HuH-7 (cell line): ENCODE measurements at regions not wholly inside any gene's neighbourhood (a gene's known extent, or its start where the extent isn't known, plus 50 kb on each side); places are given as distances from the start of the nearest gene placed in this dataset.
"Not testable (repeated sequence)": the region's sequence is repeated elsewhere in the genome, so short reads cannot be mapped to it uniquely, and the experiment has no call there.

ENCODE experiments used
- DNase-seq: peaks from one replicate; pipeline ENCODE4 v3.0.0; 2011; ENCODE audit warnings: low spot score

DNA sequence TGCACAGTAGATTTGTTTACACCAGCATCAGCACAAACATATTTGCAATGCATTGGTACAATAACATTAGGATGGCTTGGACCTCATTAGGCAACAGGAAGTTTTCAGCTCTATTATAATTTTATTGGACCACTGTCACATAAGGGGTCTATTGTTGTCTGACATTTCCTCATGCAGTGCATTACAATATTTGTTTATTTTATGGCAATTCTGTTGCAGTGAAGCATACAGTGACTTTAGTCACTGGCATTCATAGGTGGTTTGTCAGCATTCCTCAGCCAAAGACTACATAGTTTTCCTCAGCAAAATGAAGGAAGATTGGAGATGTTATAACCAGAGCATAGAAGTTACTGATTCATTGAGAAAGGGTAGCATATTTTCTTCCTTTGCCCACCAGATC lies 1732.9 kb downstream of the PCDH9 start:
- DNase-seq, result no peak

DNA sequence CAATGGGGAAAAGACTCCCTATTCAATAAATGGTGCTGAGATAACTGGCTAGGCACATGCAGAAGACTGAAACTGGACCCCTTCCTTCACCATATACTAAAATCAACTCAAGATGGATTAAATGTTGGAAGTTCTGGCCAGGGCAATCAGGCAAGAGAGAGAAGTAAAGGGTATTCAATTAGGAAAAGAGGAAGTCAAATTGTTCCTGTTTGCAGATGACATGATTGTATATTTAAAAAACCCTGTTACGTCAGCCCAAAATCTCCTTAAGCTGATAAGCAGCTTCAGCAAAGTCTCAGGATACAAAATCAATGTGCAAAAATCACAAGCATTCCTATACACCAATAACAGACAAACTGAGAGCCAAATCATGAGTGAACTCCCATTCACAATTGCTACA lies 1739.4 kb downstream of the PCDH9 start:
- not testable (repeated sequence) for DNase-seq

DNA sequence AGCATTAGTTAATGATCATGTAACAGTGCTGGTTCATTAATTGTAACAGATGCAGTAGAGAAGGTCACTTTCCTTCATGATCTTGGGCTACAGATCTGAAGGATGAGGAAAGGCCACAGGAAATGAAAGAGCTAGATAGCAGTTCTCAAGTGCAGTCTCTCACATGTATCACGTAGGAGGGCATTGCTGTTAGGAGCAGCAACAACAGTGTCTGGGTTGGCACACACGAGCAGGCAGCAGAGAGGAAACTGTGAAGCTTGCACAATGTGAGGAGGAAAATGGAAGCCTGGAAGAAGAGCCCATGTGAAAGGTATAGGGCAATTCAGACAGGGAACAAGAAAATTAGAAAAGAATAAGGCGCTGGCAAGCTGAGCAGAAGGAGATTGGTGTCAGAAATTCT lies 1741.5 kb downstream of the PCDH9 start:
- no peak for DNase-seq

DNA sequence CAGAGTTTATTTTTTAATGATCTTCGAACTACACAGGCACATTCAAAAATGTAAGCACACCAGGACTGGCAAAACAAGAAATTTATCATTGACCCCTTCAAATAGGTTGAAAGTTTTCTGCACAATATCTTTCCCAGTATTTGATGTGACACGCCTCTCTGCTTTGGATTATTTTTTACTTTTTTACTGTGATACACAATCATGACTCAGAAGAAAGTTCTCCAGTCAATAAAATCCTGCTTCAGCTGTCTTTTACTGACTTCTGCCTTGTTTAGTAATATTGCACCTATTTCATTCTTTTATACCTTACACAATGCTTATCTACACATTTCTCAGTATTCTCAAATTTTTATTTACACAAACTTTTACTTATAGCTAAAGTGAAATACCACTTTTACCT lies 1750.4 kb downstream of the PCDH9 start:
- no peak for DNase-seq

DNA sequence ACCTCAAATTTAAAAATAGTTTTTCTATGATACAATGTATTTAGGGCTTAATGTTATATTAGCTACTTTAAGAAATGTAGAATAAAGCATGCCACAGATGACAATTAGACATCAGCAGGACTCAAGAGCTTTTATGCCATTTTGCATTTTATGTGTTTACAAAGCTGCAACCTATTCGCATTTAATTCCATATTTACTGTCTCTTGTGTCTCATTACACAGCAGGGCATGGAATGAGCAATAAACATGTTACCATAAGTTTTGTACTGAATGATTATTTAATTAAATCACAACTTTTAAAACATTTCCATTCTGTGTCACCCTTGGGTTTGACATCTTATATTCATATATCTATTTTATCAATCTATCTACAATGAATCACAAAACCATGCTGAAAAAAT lies 1756.9 kb downstream of the PCDH9 start:
- no peak for DNase-seq

DNA sequence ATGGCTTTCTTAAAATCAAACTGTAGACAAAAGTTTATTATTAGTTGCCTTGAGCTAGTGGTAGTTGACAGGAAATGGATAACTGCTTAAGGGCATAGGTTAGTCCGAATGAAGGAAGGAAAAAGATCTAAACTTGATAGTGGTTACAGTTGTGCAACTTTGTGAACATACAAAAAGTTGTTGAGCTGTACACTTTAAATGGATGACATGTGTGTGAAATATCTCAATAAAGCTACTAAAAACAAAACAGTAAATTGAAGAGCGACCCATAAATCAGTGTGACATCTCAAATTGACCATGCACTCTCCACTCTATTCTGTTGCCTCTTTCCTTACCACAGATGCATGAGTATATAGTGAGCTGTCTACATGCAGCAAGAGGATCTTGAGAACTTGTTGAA lies 1757.8 kb downstream of the PCDH9 start:
- DNase-seq, result no peak

DNA sequence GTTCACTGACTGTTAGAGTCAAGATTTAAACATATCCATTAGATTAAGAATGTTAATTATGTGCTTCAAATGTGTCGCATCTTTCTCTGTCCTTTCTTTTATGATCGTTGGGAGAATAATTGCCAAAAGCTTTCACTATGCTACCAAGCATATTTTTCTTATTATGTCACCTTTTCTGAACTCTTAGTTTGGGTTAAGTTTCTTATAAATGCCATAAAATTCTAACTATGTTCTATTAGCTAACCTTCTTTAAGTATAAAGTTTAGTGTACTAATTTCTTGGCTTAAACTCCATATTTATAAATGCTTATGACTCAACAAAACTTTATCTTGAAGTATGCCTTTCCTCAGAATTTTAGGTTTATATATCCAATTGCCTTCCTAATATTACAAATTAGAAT lies 1759.4 kb downstream of the PCDH9 start:
- no peak for DNase-seq

DNA sequence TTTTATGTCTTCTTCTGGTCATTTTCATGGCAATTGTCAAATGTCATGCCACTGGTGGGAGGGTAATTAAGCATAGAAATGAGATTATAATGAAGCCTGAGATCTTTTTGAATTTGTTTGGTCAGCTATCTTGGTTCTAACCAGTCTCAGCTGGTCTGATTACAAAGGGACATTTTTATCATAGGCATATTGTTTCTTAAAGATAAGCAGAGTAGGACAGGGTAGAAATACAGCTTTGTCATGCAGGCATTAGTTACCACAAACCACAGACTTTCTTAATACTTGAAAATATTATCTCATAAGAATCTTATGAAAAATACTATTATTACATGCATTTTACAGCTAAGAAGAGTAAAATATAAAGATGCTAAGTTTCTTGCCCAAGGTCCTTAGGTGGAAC lies 1761.5 kb downstream of the PCDH9 start:
- no peak for DNase-seq

DNA sequence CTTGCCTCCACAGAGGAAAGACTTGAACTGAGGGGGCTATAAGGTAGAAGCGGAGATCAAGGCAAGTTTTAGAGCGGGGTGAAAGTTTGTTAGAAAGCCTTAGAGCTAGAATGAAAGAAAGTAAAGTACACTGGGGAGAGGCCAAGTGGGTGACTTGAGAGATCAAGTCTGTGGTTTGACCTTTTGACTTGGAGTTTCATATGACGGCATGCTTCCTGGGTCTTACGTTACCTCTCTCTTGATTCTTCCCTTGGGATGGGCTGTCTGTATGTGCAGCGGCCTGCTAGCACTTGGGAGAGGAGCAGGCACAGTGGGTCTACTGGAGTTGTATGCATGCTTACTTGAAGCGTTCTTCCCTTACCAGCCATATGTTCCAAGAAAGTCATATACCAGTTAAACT lies 1768.5 kb downstream of the PCDH9 start:
- DNase-seq, result no peak

DNA sequence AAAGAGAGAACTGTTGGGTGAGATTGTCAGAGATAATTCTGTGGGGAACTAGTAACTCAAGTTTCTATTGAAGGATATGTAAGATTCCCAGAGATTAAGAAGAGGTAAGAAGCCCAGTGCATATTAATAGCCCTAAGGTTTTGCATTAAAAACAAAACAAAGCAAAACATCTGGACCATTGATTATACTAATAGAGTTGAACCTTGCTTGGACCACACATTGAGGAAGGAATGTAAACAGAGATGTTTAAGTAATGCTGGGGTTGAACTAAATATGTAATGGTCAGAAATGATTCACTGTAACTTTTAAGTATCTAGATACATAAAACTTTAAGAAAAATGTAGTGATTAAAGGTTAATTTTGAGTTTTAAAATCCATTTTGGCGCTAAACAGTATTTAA lies 1770.0 kb downstream of the PCDH9 start:
- no peak for DNase-seq

DNA sequence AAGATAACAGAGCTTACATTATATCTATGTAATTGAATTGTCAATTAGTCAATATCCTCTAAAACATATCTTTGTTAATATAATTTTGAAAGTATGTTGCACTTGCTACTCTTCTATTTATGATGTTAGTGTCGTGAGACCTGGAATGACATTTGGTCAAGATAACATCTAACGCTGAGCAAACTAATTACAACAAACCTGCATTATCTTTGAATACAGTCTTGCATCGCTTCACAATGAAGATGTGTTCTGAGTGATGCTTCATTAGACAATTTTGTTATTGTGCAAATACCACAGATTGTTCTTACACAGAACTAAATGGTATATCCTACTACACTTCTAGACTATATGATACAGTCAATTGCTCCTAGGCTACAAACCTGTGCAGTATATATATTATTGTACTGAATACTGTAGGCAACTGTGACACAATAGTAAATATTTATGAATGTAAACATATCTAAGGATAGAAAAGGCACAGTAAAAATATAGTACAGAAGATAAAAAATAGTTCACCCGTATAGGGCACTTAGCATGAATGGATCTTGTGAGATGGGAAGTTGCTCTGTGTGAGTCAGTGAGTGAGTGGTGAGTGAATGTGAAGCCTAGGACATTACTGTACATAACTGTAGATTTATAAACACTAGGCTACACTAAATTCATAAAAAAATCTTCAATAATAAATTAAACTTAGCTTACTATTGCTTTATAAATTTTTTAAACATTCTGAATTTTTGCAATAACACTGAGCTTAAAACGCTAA lies 1773.8 kb downstream of the PCDH9 start:
- DNase-seq, result no peak

DNA sequence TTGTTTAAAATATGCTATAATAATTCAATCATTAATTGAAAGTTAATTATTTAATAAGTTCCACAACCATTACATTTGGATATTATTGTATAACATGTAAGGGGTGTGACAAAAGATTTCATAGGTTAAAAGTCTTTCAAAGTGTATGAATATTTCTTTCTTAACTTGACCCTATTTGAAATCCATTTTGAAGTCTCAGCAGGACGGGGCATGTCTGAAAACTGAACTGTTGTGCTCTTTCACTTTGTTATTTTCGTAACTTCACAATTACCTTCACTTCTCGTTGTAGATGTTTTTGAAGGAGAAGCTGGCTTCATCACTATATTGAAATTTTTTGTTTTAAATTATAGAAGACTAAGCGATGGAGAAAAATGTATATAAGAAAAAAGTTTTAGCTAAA lies 1775.7 kb downstream of the PCDH9 start:
- no peak for DNase-seq

DNA sequence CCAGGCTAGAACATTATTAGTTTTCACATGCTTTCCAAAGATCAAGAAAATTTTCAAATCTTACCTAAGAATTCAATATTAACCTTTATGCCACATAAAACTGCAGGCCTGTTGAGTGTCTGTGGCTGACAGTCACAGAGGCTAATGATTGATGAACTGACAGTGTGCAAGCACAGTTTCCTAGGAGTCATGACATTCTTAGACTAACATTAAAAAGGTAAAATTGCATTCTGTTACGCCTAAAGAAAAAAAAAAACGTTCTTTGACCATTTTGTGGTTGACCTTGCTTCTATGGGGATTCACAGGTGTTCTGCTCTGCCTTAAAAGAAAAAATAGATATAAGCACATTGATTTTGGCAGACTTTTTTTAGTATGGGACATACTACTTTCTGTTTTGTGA lies 1776.2 kb downstream of the PCDH9 start:
- no peak for DNase-seq

DNA sequence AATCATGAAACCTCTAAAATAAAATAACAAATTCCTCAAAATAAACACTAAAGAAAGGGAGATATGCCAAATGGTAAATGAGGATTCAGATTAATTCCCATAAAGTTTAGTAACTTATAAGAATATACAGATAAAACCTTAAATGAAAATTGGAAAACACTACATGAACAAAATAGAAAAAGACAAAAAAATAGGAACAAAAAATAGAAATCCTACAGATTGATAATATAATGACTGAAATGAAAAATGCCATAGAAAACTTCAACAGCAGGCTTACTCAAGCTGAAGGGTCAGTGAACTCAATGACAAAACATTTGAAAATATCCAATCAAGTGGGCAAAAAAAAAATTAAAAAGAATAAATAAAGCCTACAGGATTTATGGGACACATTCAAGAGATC lies 1784.8 kb downstream of the PCDH9 start:
- no peak for DNase-seq

DNA sequence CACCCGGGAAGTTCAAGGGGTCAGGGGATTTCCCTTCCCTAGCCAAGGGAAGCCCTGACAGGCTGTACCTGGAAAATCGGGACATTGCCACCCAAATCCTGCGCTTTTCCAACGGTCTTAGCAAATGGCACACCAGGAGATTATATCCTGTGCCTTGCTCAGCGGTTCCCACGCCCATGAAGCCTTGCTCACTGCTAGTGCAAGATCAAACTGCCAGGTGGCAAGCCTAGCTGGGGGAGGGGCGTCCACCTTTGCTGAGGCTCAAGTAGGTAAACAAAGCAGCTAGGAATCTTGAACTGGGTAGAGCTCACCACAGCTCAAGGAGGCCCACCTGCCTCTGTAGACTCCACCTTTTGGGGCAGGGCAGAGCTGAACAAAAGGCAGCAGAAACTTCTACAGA lies 1794.5 kb downstream of the PCDH9 start:
- no peak for DNase-seq

DNA sequence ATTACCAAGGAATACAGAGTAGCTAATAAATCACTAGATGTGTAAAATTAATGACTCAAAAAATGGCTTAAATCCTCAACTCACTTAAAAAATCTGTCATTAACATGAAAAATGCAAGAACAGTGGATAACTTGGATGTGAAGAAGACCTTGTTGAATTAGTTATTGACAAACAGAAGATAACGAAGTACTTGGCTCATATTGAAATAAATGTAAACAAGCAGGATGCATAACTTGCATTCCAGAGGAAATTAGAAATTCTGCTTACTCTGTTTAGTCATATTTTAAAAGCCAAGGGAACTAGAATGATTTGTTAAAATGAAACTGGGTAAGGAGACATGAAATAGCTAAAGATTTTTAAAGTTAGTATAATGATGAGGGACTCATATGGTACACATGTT lies 1812.2 kb downstream of the PCDH9 start:
- no peak for DNase-seq

DNA sequence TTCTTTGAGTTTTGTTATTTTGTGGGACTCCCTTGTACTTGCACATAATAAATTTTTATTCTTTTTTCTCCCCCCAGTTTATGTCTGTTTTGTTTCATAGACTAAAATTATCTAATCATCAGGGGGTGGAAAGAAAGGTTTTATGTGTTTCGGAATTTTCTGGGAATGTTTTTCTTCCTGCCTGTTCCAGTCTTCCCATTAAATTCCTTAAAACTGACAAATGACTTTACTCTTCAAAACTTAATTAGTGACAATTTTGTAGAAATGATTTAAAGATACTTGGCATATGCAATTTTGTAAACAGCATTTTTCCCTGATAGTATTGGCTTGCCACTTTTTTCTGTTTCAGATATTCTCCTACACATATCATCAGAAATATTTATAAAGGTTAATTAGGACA lies 1813.4 kb downstream of the PCDH9 start:
- DNase-seq, result no peak

DNA sequence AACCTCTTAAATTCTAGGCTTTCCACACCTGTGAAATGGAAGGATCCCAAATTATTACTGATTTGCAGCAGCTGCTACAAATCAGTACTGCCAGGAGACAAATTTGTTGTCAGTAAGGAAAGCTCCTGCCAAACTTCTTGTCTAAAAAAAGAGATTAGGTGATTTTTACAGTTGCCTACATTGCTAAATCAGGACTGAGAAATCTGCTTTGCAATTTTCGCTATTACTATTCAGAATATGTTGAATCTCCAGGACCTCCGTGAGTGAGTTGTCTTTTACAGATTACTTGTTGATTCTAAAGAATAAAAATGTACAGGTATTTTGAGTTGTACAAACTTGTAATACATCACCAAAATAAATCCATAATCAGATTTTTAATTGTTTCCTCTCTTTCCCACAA lies 1815.9 kb downstream of the PCDH9 start:
- no peak for DNase-seq

DNA sequence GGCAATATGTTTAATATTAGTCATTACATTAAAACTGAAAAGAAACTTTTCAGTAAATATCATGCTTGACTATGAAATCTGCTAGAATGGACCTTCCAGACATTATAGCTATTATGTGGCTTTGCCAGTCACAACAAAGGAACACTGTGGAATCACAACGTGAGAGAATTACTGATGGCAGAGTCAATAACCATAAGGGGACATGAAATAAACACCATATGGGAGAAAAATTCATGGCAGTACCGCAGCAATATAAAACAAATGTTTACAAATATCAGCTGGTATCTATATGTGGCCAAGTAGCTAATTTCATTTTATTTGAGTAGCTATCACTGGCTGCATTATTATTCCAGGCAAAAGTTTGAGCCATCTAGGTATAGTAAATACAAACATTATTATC lies 1818.6 kb downstream of the PCDH9 start:
- DNase-seq, result no peak

DNA sequence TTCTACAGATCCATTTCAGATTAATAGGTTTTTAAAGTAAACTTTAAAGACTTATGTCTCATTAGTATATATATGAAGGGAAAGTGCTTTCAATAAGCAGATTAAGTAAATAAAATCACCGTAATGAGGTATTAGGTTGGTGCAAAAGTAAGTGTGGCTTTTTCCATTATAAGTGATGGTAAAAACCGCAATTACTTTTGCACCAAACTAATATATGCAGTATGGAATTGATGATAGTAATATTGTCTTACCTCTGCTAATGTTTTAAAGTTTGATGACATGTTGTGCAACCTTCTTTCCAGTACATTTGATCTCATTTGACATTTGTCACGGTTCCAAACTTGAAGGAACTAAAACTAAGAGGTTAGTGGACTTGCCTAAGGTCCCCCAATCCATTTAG lies 1819.3 kb downstream of the PCDH9 start:
- no peak for DNase-seq

DNA sequence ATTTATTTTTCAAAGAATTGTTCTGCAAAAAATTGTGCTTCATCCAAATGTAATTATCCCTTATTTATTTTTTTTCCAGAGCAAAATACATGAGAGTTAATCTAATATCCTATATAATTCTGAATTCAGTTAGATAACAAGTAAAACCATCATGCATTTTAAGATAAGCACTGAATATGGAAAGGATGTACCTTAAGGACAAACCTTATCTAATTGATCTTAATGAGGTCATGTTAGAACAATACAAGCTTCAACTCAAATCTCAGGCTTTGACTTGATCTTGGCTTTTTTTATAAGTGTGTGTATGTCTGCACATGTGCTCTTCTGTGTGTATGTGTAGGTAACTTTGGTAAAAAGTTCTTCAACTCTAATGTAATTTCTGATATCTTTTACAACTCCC lies 1828.8 kb downstream of the PCDH9 start:
- no peak for DNase-seq

DNA sequence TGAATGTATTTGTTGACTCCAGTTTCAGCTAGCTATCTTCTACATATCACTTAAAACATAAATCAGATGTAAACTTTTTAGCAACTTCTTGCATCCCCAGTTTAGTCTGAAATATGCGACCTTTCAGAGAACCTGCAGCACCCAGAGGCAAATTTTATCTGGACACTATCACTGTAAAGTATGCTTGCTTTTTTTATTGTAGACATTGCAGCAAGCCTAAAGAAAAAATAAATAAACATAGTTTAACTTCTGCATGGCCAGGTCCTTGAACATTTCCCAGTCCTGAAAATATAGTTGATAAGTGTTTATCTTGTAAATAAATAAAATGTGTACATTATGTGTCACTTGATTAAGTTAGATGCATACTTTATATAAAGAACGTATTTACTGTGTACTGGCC lies 1829.4 kb downstream of the PCDH9 start:
- DNase-seq, result no peak

DNA sequence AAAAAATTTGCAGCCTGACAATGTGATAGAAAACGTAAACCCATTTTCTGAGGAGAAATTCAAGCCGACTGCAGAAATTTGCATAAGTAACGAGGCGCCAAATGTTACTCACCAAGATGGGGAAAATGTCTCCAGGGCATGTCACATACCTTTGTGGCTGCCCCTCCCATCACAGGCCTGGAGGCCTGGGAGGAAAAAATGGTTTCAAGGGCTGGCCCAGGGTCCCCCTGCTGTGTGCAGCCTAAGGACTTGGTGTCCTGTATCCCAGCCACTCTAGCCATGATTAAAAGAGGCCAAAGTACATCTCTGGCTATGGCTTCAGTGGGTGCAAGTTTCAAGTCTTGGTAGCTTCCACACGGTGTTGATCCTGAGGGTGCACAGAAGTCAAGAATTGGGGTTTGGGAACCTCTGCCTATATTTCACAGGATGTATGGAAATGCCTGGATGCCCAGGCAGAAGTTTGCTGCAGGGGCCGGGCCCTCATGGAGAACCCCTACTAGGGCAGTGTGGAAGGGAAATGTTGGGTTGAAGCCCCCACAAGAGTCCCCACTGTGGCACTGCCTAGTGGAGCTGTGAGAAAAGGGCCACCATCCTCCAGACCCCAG lies 1842.3 kb downstream of the PCDH9 start:
- DNase-seq, result no peak

DNA sequence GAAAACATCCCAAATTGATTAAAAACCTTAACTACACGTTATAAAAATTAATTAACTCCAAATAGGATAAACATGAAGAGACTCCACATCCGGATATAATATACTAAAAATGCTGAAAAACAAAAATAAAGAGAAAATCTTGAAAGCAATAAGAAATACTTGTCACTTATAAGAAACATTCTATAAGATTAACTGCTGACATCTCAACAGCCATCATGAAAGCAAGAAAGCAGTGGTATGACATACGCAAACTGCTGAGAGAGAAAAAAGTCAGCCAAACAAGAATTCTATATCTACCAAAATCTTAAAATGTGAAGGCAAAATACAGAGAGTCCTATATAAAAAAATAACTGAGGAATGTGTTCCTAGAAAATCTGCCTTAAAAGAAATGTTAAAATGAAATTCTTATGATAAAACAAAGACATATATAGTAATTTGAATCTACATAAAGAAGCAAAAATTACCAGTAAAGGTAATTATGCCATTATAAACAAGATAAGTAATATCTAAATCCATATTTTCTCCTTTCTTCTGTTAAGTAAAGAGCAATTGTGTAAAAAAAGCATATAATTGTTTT lies 1851.1 kb downstream of the PCDH9 start:
- no peak for DNase-seq
